Karpas-422 (cell line): ENCODE measurements at regions not wholly inside any gene's neighbourhood (a gene's known extent, or its start where the extent isn't known, plus 50 kb on each side); places are given as distances from the start of the nearest gene placed in this dataset.
"Not testable (repeated sequence)": the region's sequence is repeated elsewhere in the genome, so short reads cannot be mapped to it uniquely, and the experiment has no call there.

Experiments used
- DNase-seq: peaks from one replicate; pipeline ENCODE4 v3.0.0-alpha.2; 2015
- H2AFZ ChIP-seq: fragments of 200-600 bp; sonication (generic); 2 replicates; pipeline ENCODE4 v1.6.1; 2014; ENCODE audit warnings: antibody characterized with exemption, low read length, mixed read lengths
- H3K27ac ChIP-seq: fragments of 200-600 bp; sonication (generic); 2 replicates; pipeline ENCODE4 v1.5.1; 2014; ENCODE audit warnings: mild to moderate bottlenecking, low read length, moderate library complexity
- H3K27me3 ChIP-seq: fragments of 200-600 bp; sonication (generic); 2 replicates; pipeline ENCODE4 v1.6.1; 2014; ENCODE audit warnings: low read length, mixed read lengths
- H3K36me3 ChIP-seq: fragments of 200-600 bp; sonication (generic); 2 replicates; pipeline ENCODE4 v1.6.1; 2014; ENCODE audit warnings: low read length, mixed read lengths; ENCODE audit not compliant: insufficient read depth
- H3K4me1 ChIP-seq: fragments of 200-600 bp; sonication (generic); 2 replicates; pipeline ENCODE4 v1.6.1; 2014; ENCODE audit warnings: mild to moderate bottlenecking, low read length, mixed read lengths
- H3K4me2 ChIP-seq: fragments of 200-600 bp; sonication (generic); 2 replicates; pipeline ENCODE4 v1.6.1; 2014; ENCODE audit warnings: low read length, low read depth, mild to moderate bottlenecking; ENCODE audit not compliant: poor library complexity, severe bottlenecking
- H3K4me3 ChIP-seq: fragments of 200-600 bp; sonication (generic); 2 replicates; pipeline ENCODE4 v1.5.1; 2014; ENCODE audit warnings: mild to moderate bottlenecking, antibody characterized with exemption, low read length, mixed read lengths
- H3K79me2 ChIP-seq: fragments of 200-600 bp; sonication (generic); 2 replicates; pipeline ENCODE4 v1.6.1; 2014; ENCODE audit warnings: mild to moderate bottlenecking, low read length, mixed read lengths
- H3K9ac ChIP-seq: fragments of 200-600 bp; sonication (generic); 2 replicates; pipeline ENCODE4 v1.6.0; 2014; ENCODE audit warnings: low read length
- H3K9me2 ChIP-seq: fragments of 200-600 bp; sonication (generic), shearing (Covaris generic); replicated peaks from 2 replicates; pipeline ENCODE4 v1.6.0; 2014; ENCODE audit warnings: mild to moderate bottlenecking, low read length, moderate library complexity; ENCODE audit not compliant: insufficient read depth
- H3K9me3 ChIP-seq: fragments of 300-700, 200-600 bp; sonication (generic); 2 replicates; pipeline ENCODE4 v1.6.1; 2014; ENCODE audit warnings: low read length, mixed read lengths
- H4K20me1 ChIP-seq: fragments of 200-600 bp; sonication (generic); 2 replicates; pipeline ENCODE4 v1.6.1; 2014; ENCODE audit warnings: mild to moderate bottlenecking, antibody characterized with exemption, low read length, low read depth; ENCODE audit not compliant: insufficient read depth

DNA sequence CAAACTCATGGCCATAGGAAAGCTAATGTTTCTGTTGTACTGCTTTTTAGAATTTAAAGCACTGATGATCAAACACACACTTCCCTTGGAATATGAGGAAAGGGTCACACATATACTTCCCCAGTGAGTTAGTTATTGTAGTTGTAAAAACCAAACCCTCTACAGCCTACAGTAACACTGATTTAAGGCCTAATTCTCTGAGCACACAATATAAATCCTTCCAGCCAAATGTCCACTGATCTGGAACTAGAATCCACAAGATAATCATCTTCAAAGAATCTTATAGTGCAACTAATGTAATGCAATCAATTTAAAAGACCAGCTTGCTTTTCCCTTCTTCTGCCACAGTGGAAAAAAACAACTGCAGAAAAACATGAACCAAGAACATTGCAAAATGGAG is 219.3 kb downstream of the CAAP1 start:
- Histone ChIP-seq H3K36me3 (no peaks in the 10 kb centered on the region), H3K27ac (no peak overlapping the region), H3K27me3 (no peaks in the 10 kb centered on the region), H3K4me2 (no peak overlapping the region), H4K20me1 (no peaks in the 10 kb centered on the region), H3K9me2 (no peaks in the 10 kb centered on the region), H3K4me3 (no peak overlapping the region), H3K9ac (no peak overlapping the region), H3K4me1 (peaks cover 60% of the 10 kb centered on the region), H3K79me2 (no peaks in the 10 kb centered on the region), H3K9me3 (no peaks in the 10 kb centered on the region), H2AFZ (no peak overlapping the region)
- DNase-seq, result no peak

- H4K20me1 ChIP-seq, result no peaks in the 10 kb centered on the region
- no peaks in the 10 kb centered on the region for H3K36me3 ChIP-seq
- H3K27me3 ChIP-seq, result no peaks in the 10 kb centered on the region
- H3K4me3 ChIP-seq, result peak overlapping the region; percentile 54
- no peaks in the 10 kb centered on the region for H3K79me2 ChIP-seq
- DNase-seq, result peak; percentile 95
- H3K4me2 ChIP-seq, result peak overlapping the region; percentile 76
- H3K4me1 ChIP-seq, result peaks cover 74% of the 10 kb centered on the region
- H3K9me2 ChIP-seq, result no peaks in the 10 kb centered on the region
- peak overlapping the region; percentile 60 for H3K9ac ChIP-seq
- H3K9me3 ChIP-seq, result no peaks in the 10 kb centered on the region
- peak overlapping the region; percentile 91 for H2AFZ ChIP-seq
- H3K27ac ChIP-seq, result peak overlapping the region; percentile 91
Observed at GRCh38 chr9:26669701-26670670, 222.6 kb downstream of the CAAP1 start.

DNA sequence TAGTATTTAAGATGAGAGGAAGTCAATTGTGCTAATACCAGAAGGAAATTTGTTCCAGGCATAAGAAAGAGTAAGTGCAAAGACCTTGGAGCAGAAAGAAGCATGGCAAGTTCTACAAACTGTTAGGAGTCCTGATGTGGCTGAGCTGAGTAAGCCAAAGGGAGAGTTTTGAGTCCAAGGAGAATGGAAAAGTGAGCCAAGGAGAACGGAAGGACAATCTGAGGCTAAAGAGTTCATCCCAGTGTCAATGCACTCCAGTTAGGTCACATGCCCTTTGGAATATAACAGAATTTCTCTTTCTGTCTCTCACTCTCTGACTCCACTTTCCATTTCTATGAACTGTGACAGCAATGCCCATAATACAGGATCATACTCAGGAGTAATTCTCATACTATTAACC is 224.7 kb downstream of the CAAP1 start:
- no peaks in the 10 kb centered on the region for H3K9me3 ChIP-seq
- H3K36me3 ChIP-seq, result no peaks in the 10 kb centered on the region
- peaks cover 75% of the 10 kb centered on the region for H3K4me1 ChIP-seq
- no peaks in the 10 kb centered on the region for H3K27me3 ChIP-seq
- H3K79me2 ChIP-seq, result no peaks in the 10 kb centered on the region
- H3K9ac ChIP-seq, result no peak overlapping the region
- DNase-seq, result no peak
- H3K4me2 ChIP-seq, result no peak overlapping the region
- H3K4me3 ChIP-seq, result no peak overlapping the region
- H2AFZ ChIP-seq, result peak overlapping the region; percentile 29; the same call in 1 of the 2 replicates
- peak overlapping the region; percentile 91 for H3K27ac ChIP-seq
- no peaks in the 10 kb centered on the region for H3K9me2 ChIP-seq
- H4K20me1 ChIP-seq, result no peaks in the 10 kb centered on the region

DNA sequence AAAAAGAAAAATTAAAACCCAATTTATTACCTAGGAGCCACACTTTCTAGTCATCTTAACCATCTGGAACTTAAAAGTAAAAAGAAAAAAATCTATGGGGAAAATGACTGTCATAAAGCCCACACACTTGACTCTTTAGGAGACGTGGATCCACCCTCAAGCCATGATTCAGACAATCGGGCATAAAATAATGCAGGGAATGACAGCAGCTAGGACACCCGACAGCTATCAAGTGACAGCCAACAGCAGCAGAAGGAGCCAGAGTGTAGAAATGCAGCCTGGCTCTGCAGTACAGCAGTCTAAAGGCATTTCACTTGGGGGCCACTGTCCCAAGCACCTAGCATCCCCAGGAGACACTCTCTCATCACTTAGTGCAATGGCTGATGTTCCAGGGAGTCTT is 226.9 kb downstream of the CAAP1 start:
- Histone ChIP-seq H4K20me1 (no peaks in the 10 kb centered on the region), H3K27me3 (no peaks in the 10 kb centered on the region), H3K4me1 (peaks cover 64% of the 10 kb centered on the region), H3K9ac (peak overlapping the region; percentile 62), H3K79me2 (no peaks in the 10 kb centered on the region), H3K9me2 (no peaks in the 10 kb centered on the region), H3K36me3 (no peaks in the 10 kb centered on the region), H3K4me3 (peak overlapping the region; percentile 57), H2AFZ (peak overlapping the region; percentile 96), H3K4me2 (peak overlapping the region; percentile 78), H3K9me3 (no peaks in the 10 kb centered on the region), H3K27ac (peak overlapping the region; percentile 91)
- no peak for DNase-seq

GRCh38 chr9:26664087-26664773 is 228.4 kb downstream of the CAAP1 start:
- H2AFZ ChIP-seq, H3K9ac ChIP-seq, H3K9me2 ChIP-seq, H3K27me3 ChIP-seq, H3K27ac ChIP-seq, H3K4me2 ChIP-seq, H3K9me3 ChIP-seq, H3K36me3 ChIP-seq, H4K20me1 ChIP-seq, H3K79me2 ChIP-seq, DNase-seq, H3K4me3 ChIP-seq: not testable (repeated sequence)
- peaks cover 60% of the 10 kb centered on the region for H3K4me1 ChIP-seq

- no peak overlapping the region for H3K9ac ChIP-seq
- no peak overlapping the region for H3K27ac ChIP-seq
- DNase-seq, result peak; percentile 49
- H4K20me1 ChIP-seq, result no peaks in the 10 kb centered on the region
- no peak overlapping the region for H3K4me2 ChIP-seq
- no peaks in the 10 kb centered on the region for H3K9me2 ChIP-seq
- no peaks in the 10 kb centered on the region for H3K79me2 ChIP-seq
- H3K4me1 ChIP-seq, result peaks cover 54% of the 10 kb centered on the region
- no peaks in the 10 kb centered on the region for H3K36me3 ChIP-seq
- H3K27me3 ChIP-seq, result no peaks in the 10 kb centered on the region
- H3K9me3 ChIP-seq, result no peaks in the 10 kb centered on the region
- no peak overlapping the region for H3K4me3 ChIP-seq
- peak overlapping the region; percentile 81 for H2AFZ ChIP-seq
Observed at GRCh38 chr9:26662476-26662875, 230.1 kb downstream of the CAAP1 start.

- H3K9ac ChIP-seq, result no peak overlapping the region
- DNase-seq, result no peak
- no peaks in the 10 kb centered on the region for H3K27me3 ChIP-seq
- H3K27ac ChIP-seq, result no peak overlapping the region
- H4K20me1 ChIP-seq, result no peaks in the 10 kb centered on the region
- no peaks in the 10 kb centered on the region for H3K79me2 ChIP-seq
- H3K36me3 ChIP-seq, result no peaks in the 10 kb centered on the region
- no peak overlapping the region for H3K4me2 ChIP-seq
- no peaks in the 10 kb centered on the region for H3K9me3 ChIP-seq
- H3K4me1 ChIP-seq, result peaks cover 43% of the 10 kb centered on the region
- no peaks in the 10 kb centered on the region for H3K9me2 ChIP-seq
- no peak overlapping the region for H2AFZ ChIP-seq
- H3K4me3 ChIP-seq, result no peak overlapping the region
Observed at GRCh38 chr9:26658476-26658875, 234.1 kb downstream of the CAAP1 start.

- no peak overlapping the region for H3K4me3 ChIP-seq
- H3K9ac ChIP-seq, result no peak overlapping the region; the same call in 1 of the 2 replicates
- no peaks in the 10 kb centered on the region for H4K20me1 ChIP-seq
- DNase-seq, result no peak
- no peaks in the 10 kb centered on the region for H3K27me3 ChIP-seq
- 0 out of 2 replicates have a peak overlapping the region, but pooled peaks have one; percentile 17 for H2AFZ ChIP-seq
- no peaks in the 10 kb centered on the region for H3K36me3 ChIP-seq
- H3K27ac ChIP-seq, result no peak overlapping the region
- no peaks in the 10 kb centered on the region for H3K79me2 ChIP-seq
- no peaks in the 10 kb centered on the region for H3K9me3 ChIP-seq
- H3K4me2 ChIP-seq, result no peak overlapping the region
- peaks cover 42% of the 10 kb centered on the region for H3K4me1 ChIP-seq
- no peaks in the 10 kb centered on the region for H3K9me2 ChIP-seq
Observed at GRCh38 chr9:26657958-26658357, 234.6 kb downstream of the CAAP1 start.
